ENCODE measurements at regions not wholly inside any gene's neighbourhood (a gene's known extent, or its start where the extent isn't known, plus 50 kb on each side); places are given as distances from the start of the nearest gene placed in this dataset.
A peak's percentile ranks its signal among the peaks of the same experiment; 100 is the strongest.
"Not testable (repeated sequence)": the region's sequence is repeated elsewhere in the genome, so short reads cannot be mapped to it uniquely, and the experiment has no call there.

DNA sequence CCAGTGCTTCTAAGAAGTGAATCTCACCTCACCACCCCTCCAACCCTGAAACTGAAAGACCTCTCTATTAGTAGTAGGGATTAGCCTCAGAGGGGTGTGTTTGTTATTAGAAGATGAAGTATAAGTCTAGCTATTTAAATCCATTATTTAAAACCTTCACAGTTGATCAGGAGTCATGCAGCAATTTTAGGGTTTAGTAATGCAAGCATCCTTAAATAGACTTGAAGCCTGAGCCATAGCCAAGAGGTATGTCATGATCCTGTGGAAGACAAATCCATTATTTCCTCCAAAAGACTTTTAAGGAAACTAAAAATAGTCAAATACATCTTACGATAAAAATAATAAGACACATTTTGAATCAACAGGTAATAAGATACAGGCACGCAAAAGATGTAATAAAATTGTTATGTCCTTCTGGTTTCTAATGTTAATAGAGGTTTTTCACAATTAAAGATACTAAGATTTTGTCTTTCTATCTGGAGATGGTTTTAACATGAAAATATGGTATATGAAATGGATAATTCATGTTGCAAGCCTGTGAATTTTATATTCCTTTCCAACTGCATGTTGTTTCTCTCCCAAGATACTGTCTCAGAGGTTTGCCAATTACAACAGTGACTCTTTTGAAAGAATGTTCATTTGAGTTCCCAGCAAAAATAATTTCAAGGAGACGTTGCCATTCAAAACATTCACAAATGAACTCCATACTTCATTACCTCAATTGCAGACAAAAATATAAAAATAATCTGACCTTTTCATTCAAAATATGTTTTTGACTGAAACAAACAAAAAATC is 68.0 kb downstream of the LUZP4 start:
- WGBS, 2 donors, result 91 to 92% methylated on average over 3 of the region's 3 CpGs
- Histone ChIP-seq H3K27ac (peak overlapping the region in 1 of 4 donors; percentile 18), H3K9me3 (no peaks in the 10 kb centered on the region), H3K4me1 (peaks cover 0 to 4% (median 0%) of the 10 kb centered on the region in 4 donors), H3K36me3 (no peaks in the 10 kb centered on the region), H3K4me3 (no peak overlapping the region), H3K27me3 (no peaks in the 10 kb centered on the region)
- no peak for DNase-seq
- TF ChIP-seq, protein P1, sequence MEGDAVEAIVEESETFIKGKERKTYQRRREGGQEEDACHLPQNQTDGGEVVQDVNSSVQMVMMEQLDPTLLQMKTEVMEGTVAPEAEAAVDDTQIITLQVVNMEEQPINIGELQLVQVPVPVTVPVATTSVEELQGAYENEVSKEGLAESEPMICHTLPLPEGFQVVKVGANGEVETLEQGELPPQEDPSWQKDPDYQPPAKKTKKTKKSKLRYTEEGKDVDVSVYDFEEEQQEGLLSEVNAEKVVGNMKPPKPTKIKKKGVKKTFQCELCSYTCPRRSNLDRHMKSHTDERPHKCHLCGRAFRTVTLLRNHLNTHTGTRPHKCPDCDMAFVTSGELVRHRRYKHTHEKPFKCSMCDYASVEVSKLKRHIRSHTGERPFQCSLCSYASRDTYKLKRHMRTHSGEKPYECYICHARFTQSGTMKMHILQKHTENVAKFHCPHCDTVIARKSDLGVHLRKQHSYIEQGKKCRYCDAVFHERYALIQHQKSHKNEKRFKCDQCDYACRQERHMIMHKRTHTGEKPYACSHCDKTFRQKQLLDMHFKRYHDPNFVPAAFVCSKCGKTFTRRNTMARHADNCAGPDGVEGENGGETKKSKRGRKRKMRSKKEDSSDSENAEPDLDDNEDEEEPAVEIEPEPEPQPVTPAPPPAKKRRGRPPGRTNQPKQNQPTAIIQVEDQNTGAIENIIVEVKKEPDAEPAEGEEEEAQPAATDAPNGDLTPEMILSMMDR (IDR thresholded peaks at IDR 0.05), result no peak
- TF ChIP-seq POLR2A (IDR thresholded peaks at IDR 0.05), result no peak
- TF ChIP-seq POLR2AphosphoS5 (IDR thresholded peaks at IDR 0.05), result no peak
- no peak for TF ChIP-seq EP300 (IDR thresholded peaks at IDR 0.05)
- intact Hi-C loops (cut with DNase I), result no loop called here

DNA sequence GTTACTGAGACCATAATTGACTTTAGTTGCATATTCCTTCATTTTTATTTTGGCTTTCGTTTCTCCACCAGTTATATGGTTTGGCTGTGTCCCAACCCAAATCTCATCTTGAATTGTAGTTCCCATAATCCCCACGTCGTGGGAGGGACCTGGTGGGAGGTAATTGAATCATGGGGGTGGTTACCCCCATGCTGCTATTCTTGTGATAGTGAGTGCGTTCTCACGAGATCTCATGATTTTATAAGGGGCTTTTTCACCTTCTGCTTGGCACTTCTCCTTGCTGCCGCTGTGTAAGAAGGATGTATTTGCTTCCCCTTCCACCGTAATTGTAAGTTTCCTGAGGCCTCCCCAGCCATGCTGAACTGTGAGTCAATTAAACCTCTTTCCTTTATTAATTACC is 70.0 kb downstream of the LUZP4 start:
- H3K27me3 ChIP-seq; DNase-seq; H3K36me3 ChIP-seq; intact Hi-C loops (cut with DNase I); H3K4me3 ChIP-seq; H3K9me3 ChIP-seq; H3K27ac ChIP-seq; H3K4me1 ChIP-seq: not testable (repeated sequence)
- WGBS, 2 donors, result 59 to 70% methylated on average over 7 of the region's 7 CpGs

DNA sequence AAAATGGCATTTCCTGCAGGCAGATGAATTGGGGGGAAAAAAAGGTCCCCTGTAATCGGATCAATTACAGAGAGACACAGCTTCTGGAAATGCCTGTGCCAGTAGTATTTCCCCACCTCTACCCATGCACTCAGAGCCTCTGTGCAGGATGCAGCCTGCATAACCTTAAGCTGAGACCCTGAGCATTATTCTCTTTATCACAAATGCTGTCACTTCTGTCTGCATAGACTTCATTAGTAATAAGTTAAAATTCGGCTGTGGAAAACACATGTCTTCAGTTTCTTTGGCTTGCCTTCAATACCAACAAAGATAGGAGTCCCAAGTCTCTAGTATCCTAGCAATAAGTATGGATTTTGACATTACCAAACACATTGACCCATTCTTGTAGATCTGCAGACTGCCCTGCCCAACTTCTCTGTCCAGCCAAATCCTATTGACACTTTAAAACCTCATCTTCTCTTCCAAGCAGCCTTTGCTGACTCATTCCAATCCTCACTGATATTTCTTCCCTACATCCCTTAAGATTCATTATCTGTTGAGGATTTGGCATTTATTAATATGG is 70.8 kb downstream of the LUZP4 start:
- H3K9me3 ChIP-seq, result no peaks in the 10 kb centered on the region
- no peak for DNase-seq
- no peaks in the 10 kb centered on the region for H3K36me3 ChIP-seq
- peaks cover 0 to 4% (median 0%) of the 10 kb centered on the region in 4 donors for H3K4me1 ChIP-seq
- TF ChIP-seq POLR2A (IDR thresholded peaks at IDR 0.05) (no peak), EP300 (IDR thresholded peaks at IDR 0.05) (no peak), POLR2AphosphoS5 (IDR thresholded peaks at IDR 0.05) (no peak)
- TF ChIP-seq, protein P1 (IDR thresholded peaks at IDR 0.05), result no peak
- no peaks in the 10 kb centered on the region for H3K27me3 ChIP-seq
- intact Hi-C loops (cut with DNase I), result no loop called here
- H3K27ac ChIP-seq, result no peak overlapping the region
- H3K4me3 ChIP-seq, result no peak overlapping the region
- 86 to 89% methylated on average over 2 of the region's 2 CpGs for WGBS, 2 donors

DNA sequence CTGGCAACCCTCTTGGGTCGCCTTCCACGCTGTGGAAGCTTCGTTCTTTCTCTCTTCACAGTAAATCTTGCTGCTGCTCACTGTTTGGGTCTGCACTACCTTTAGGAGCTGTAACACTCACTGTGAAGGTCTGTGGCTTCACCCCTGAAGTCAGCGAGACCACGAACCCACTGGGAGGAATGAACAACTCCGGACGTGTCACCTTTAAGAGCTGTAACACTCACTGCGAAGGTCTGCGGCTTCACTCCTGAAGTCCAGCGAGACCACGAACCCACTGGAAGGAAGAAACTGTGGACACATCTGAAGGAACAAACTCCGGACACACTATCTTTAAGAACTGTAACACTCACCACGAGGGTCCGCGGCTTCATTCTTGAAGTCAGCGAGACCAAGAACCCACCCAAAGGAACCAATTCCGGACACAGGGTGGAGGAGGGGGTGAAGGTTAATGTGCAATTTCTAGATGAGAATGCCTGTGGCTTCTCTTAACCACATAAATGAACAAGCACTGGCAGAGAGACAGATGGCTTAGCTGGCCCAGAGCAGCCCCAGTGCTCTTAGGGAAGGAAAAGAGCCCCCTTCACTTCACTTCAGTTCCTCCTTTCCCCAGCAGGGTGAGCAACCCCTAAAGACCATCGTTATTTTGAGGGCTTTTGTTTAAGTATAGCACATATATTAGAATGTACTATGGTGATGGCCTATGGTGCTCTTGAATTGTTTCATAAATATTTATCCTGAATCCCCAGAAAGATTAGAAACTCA is 73.0 kb downstream of the LUZP4 start:
- intact Hi-C loops (cut with DNase I), result no loop called here
- peaks cover 0 to 4% (median 0%) of the 10 kb centered on the region in 4 donors for H3K4me1 ChIP-seq
- H3K36me3 ChIP-seq, result no peaks in the 10 kb centered on the region
- H3K4me3 ChIP-seq, result no peak overlapping the region
- TF ChIP-seq POLR2A (IDR thresholded peaks at IDR 0.05) (no peak), EP300 (IDR thresholded peaks at IDR 0.05) (no peak), POLR2AphosphoS5 (IDR thresholded peaks at IDR 0.05) (no peak)
- TF ChIP-seq, protein P1 (IDR thresholded peaks at IDR 0.05), result no peak
- H3K9me3 ChIP-seq, result no peaks in the 10 kb centered on the region
- WGBS, 2 donors, result 55 to 81% methylated on average over 18 of the region's 18 CpGs
- DNase-seq, result no peak
- H3K27me3 ChIP-seq, result no peaks in the 10 kb centered on the region
- H3K27ac ChIP-seq, result no peak overlapping the region

DNA sequence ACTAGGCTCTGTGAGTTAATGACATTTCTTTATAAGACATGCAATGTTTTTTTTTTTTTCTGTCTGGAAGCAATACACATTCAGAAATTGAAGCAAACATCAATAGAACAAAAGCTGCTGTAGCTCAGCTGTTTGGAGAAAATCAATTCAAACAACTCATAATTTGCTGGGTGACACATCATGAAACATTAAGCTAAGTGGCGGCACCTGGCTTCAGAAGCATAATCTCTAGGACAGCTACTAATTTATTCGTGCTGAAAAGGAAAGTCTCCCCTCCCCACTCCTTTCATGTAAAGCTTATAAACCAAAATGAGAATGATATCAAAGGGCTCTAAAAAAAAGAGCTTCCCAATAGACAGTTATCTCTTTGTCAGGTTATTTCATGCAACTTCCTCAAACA is 73.9 kb downstream of the LUZP4 start:
- TF ChIP-seq, protein P1 (IDR thresholded peaks at IDR 0.05), result no peak
- TF ChIP-seq POLR2A (IDR thresholded peaks at IDR 0.05) (no peak), EP300 (IDR thresholded peaks at IDR 0.05) (no peak), POLR2AphosphoS5 (IDR thresholded peaks at IDR 0.05) (no peak)
- Histone ChIP-seq H3K9me3 (no peaks in the 10 kb centered on the region), H3K27ac (no peak overlapping the region), H3K4me3 (no peak overlapping the region), H3K4me1 (no peaks in the 10 kb centered on the region), H3K27me3 (no peaks in the 10 kb centered on the region), H3K36me3 (no peaks in the 10 kb centered on the region)
- 68% methylated on average over 2 of the region's 2 CpGs for WGBS, 2 donors
- DNase-seq, result no peak
- intact Hi-C loops (cut with DNase I), result no loop called here
